ENCODE measurements at regions not wholly inside any gene's neighbourhood (a gene's known extent, or its start where the extent isn't known, plus 50 kb on each side); places are given as distances from the start of the nearest gene placed in this dataset.

- no peak for DNase-seq
- no peak for TF ChIP-seq CTCF (IDR thresholded peaks at IDR 0.05; ENCODE audit: low read depth, low read length, missing control alignments)
- no peaks in the 10 kb centered on the region for H3K27me3 ChIP-seq (replicated peaks)
- no peak overlapping the region for H3K4me3 ChIP-seq (ENCODE audit: low read depth, low read length)
- no peak overlapping the region for H3K27ac ChIP-seq
- in situ Hi-C loops (cut with HindIII; ENCODE audit: low pct_ligation_motif_present, low sequenced_read_pairs), result no loop called here
- no peaks in the 10 kb centered on the region for H3K36me3 ChIP-seq (replicated peaks)
Measured at GRCh38 chr6:14472255-14472985, 354.8 kb downstream of the CD83 start.

GRCh38 chr6:14472986-14473337 is 355.4 kb downstream of the CD83 start:
- no peak overlapping the region for H3K4me3 ChIP-seq (ENCODE audit: low read depth, low read length)
- H3K27ac ChIP-seq, result no peak overlapping the region
- no peak for TF ChIP-seq CTCF (IDR thresholded peaks at IDR 0.05; ENCODE audit: low read depth, low read length, missing control alignments)
- in situ Hi-C loops (cut with HindIII; ENCODE audit: low pct_ligation_motif_present, low sequenced_read_pairs), result no loop called here
- DNase-seq, result peak; percentile 51
- H3K36me3 ChIP-seq (replicated peaks), result no peaks in the 10 kb centered on the region
- H3K27me3 ChIP-seq (replicated peaks), result no peaks in the 10 kb centered on the region

- H3K27ac ChIP-seq, result no peak overlapping the region
- in situ Hi-C loops (cut with HindIII; ENCODE audit: low pct_ligation_motif_present, low sequenced_read_pairs), result no loop called here
- no peaks in the 10 kb centered on the region for H3K36me3 ChIP-seq (replicated peaks)
- TF ChIP-seq CTCF (IDR thresholded peaks at IDR 0.05; ENCODE audit: low read depth, low read length, missing control alignments), result no peak
- H3K4me3 ChIP-seq (ENCODE audit: low read depth, low read length), result no peak overlapping the region
- H3K27me3 ChIP-seq (replicated peaks), result no peaks in the 10 kb centered on the region
- no peak for DNase-seq
Measured at GRCh38 chr6:14474816-14475215, 357.2 kb downstream of the CD83 start.

GRCh38 chr6:14475306-14475705 is 357.7 kb downstream of the CD83 start:
- TF ChIP-seq CTCF (IDR thresholded peaks at IDR 0.05; ENCODE audit: low read depth, low read length, missing control alignments), result no peak
- no peak overlapping the region for H3K27ac ChIP-seq
- H3K36me3 ChIP-seq (replicated peaks), result no peaks in the 10 kb centered on the region
- H3K27me3 ChIP-seq (replicated peaks), result no peaks in the 10 kb centered on the region
- no peak for DNase-seq
- H3K4me3 ChIP-seq (ENCODE audit: low read depth, low read length), result no peak overlapping the region
- in situ Hi-C loops (cut with HindIII; ENCODE audit: low pct_ligation_motif_present, low sequenced_read_pairs), result no loop called here

GRCh38 chr6:14476793-14477531 is 359.4 kb downstream of the CD83 start:
- in situ Hi-C loops (cut with HindIII; ENCODE audit: low pct_ligation_motif_present, low sequenced_read_pairs), result no loop called here
- Histone ChIP-seq H3K27ac (peak overlapping the region; percentile 3), H3K4me3 (ENCODE audit: low read depth, low read length) (peak overlapping the region; percentile 31)

More at GRCh38 chr6:14476793-14477531, 359.4 kb downstream of the CD83 start:
- peak; percentile 79 for DNase-seq
- TF ChIP-seq CTCF (IDR thresholded peaks at IDR 0.05; ENCODE audit: low read depth, low read length, missing control alignments), result no peak
- H3K36me3 ChIP-seq (replicated peaks), result no peaks in the 10 kb centered on the region
- no peaks in the 10 kb centered on the region for H3K27me3 ChIP-seq (replicated peaks)
